K562 (cell line): ENCODE measurements at regions not wholly inside any gene's neighbourhood (a gene's known extent, or its start where the extent isn't known, plus 50 kb on each side); places are given as distances from the start of the nearest gene placed in this dataset.

ENCODE experiments used
- CBFA2T2 ChIP-seq: fragments of 450-650 bp; conservative IDR thresholded peaks from 2 replicates; pipeline ENCODE4 v1.6.1; 2017; ENCODE audit warnings: mild to moderate bottlenecking
- CTBP1 ChIP-seq: fragments of 450-650 bp; IDR thresholded peaks from 2 replicates; pipeline ENCODE4 v1.6.1; 2016; ENCODE audit warnings: borderline replicate concordance
- HMGN3 ChIP-seq: IDR thresholded peaks from 2 replicates; pipeline ENCODE4 v1.6.1; 2011; ENCODE audit warnings: borderline replicate concordance, low read depth, mild to moderate bottlenecking, mixed read lengths, low read length; ENCODE audit not compliant: insufficient read length; ENCODE audit errors: extremely low read depth
- KDM5B ChIP-seq: fragments of 200-600 bp; sonication (generic); IDR thresholded peaks from 2 replicates; pipeline ENCODE4 v1.6.1; 2012; ENCODE audit warnings: low read depth, mild to moderate bottlenecking, moderate library complexity, low read length, control low read depth, inconsistent platforms; ENCODE audit not compliant: insufficient replicate concordance
- MAZ ChIP-seq, 2 experiments: fragments of 450-650 bp in 1 of 2; sonication (generic) in 1 of 2; formaldehyde crosslinking; IDR thresholded peaks in 1 of 2; conservative IDR thresholded peaks in 1 of 2; 2 replicates each; pipeline versions ENCODE4 v1.4.0 to v1.5.0; 2020; ENCODE audit warnings: mild to moderate bottlenecking in 1 of 2, missing genetic modification reagents in 1 of 2
- MEIS2 ChIP-seq: fragments of 450-650 bp; IDR thresholded peaks from 2 replicates; pipeline ENCODE4 v1.6.1; 2014; ENCODE audit warnings: mild to moderate bottlenecking; ENCODE audit not compliant: partially characterized antibody
- POLR2H ChIP-seq: IDR thresholded peaks from 2 replicates; pipeline ENCODE4 v1.6.1; 2016; ENCODE audit warnings: missing genetic modification characterization, low read depth, mild to moderate bottlenecking, control low read depth, missing compliant biosample characterization, moderate library complexity
- RCOR1 ChIP-seq, 2 experiments: IDR thresholded peaks; 2 replicates each; pipeline ENCODE4 v1.6.1; 2012; ENCODE audit warnings: low read depth in 2 of 2, low read length in 2 of 2, borderline replicate concordance in 1 of 2, improper control_type of control experiment in 1 of 2
- SMARCE1 ChIP-seq: fragments of 450-650 bp; IDR thresholded peaks from 2 replicates; pipeline ENCODE4 v1.7.1; 2016; ENCODE audit warnings: mild to moderate bottlenecking
- SREBF1 ChIP-seq: fragments of 150-350 bp; IDR thresholded peaks from 2 replicates; pipeline ENCODE4 v1.6.1; 2014; ENCODE audit warnings: antibody characterized with exemption, low read depth, low read length, borderline replicate concordance
- TCF7 ChIP-seq: sonication (generic); IDR thresholded peaks from 2 replicates; pipeline ENCODE4 v1.6.1; 2016; ENCODE audit warnings: antibody characterized with exemption, borderline replicate concordance
- TEAD1 ChIP-seq, 2 experiments: fragments of 450-650 bp in 1 of 2; sonication (generic) in 1 of 2; formaldehyde crosslinking; IDR thresholded peaks; 2 replicates each; pipeline versions ENCODE4 v1.4.0 to v1.8.0; 2020 to 2022; ENCODE audit warnings: mild to moderate bottlenecking in 2 of 2, missing genetic modification reagents in 1 of 2
- ZNF263 ChIP-seq: sonication (generic); formaldehyde crosslinking; IDR thresholded peaks from 2 replicates; pipeline ENCODE4 v1.8.0; 2022; ENCODE audit warnings: mild to moderate bottlenecking, missing genetic modification reagents, borderline replicate concordance
- ZNF583 ChIP-seq: fragments of 250-450 bp; sonication (Bioruptor Pico); IDR thresholded peaks from 2 replicates; pipeline ENCODE4 v1.4.0; 2020
- TF ChIP-seq, protein P1 (sequence below): sonication (generic); formaldehyde crosslinking; IDR thresholded peaks from 2 replicates; pipeline ENCODE4 v1.9.0; 2022; ENCODE audit warnings: mild to moderate bottlenecking, missing genetic modification reagents
- TF ChIP-seq, protein P2 (sequence below): fragments of 450-650 bp; formaldehyde crosslinking; IDR thresholded peaks from 2 replicates; pipeline ENCODE4 v1.4.0; 2022; ENCODE audit warnings: mild to moderate bottlenecking, moderate library complexity
- TF ChIP-seq, protein P3 (sequence below): sonication (generic); formaldehyde crosslinking; IDR thresholded peaks from 2 replicates; pipeline ENCODE4 v1.8.1; 2023; ENCODE audit warnings: mild to moderate bottlenecking, missing genetic modification reagents
- TF ChIP-seq, protein P4 (sequence below): fragments of 450-650 bp; IDR thresholded peaks from 2 replicates; pipeline ENCODE4 v1.6.1; 2016; ENCODE audit warnings: mild to moderate bottlenecking
- TF ChIP-seq, protein P5 (sequence below): IDR thresholded peaks from 2 replicates; pipeline ENCODE4 v1.6.1; 2014; ENCODE audit warnings: antibody characterized with exemption

DNA sequence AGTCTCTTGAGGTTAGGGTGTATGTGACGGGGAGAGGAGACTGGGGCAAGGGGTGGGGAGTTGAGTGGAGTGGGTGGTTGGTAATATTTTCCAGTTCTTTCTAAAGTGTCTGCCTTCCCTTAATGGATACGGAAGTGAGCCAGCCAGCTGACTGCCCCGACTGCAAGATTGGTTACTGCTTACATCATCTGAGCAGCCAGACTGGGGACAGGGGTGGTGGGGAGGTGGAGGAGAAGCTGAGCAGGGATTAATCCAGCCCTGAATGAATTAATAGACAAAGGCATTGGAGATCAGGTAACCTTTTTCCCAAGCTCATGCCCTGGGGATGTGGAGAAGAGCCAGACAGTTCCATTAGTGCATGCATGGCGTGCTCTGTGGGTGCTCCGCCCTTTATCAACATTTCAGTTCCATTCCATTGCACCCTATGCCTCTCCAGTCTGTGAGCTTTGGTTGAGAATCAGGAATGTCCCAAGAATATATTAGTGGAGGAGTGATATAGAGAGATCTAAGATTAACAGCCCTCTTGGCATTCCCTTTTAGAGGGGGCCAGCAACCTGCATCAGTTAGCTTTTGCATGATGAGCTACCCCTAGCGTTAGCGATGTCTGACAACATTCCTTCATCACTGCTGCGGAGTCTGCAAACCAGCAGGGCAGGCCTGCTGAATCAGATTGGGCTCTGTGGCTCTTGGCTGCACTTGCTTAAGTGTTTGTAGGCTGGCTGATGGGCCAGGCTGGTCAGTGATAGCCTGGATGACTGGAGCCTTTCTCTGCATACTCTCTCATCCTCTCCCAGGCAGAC, 67.4 kb downstream of the TNP1 start (continued):
- no peak for TF ChIP-seq CBFA2T2
- no peak for TF ChIP-seq TCF7
- TF ChIP-seq, protein P1, sequence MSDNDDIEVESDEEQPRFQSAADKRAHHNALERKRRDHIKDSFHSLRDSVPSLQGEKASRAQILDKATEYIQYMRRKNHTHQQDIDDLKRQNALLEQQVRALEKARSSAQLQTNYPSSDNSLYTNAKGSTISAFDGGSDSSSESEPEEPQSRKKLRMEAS (CRISPR knock-in tag): no peak
- TF ChIP-seq, protein P2, sequence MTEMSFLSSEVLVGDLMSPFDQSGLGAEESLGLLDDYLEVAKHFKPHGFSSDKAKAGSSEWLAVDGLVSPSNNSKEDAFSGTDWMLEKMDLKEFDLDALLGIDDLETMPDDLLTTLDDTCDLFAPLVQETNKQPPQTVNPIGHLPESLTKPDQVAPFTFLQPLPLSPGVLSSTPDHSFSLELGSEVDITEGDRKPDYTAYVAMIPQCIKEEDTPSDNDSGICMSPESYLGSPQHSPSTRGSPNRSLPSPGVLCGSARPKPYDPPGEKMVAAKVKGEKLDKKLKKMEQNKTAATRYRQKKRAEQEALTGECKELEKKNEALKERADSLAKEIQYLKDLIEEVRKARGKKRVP (CRISPR knock-in tag): peak; percentile 86
- TF ChIP-seq, protein P3, sequence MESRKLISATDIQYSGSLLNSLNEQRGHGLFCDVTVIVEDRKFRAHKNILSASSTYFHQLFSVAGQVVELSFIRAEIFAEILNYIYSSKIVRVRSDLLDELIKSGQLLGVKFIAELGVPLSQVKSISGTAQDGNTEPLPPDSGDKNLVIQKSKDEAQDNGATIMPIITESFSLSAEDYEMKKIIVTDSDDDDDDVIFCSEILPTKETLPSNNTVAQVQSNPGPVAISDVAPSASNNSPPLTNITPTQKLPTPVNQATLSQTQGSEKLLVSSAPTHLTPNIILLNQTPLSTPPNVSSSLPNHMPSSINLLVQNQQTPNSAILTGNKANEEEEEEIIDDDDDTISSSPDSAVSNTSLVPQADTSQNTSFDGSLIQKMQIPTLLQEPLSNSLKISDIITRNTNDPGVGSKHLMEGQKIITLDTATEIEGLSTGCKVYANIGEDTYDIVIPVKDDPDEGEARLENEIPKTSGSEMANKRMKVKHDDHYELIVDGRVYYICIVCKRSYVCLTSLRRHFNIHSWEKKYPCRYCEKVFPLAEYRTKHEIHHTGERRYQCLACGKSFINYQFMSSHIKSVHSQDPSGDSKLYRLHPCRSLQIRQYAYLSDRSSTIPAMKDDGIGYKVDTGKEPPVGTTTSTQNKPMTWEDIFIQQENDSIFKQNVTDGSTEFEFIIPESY (CRISPR knock-in tag): peak; percentile 90
- 0 out of 2 replicates have a peak, but pooled peaks have one; percentile 30 for TF ChIP-seq POLR2H (tag)
- no peak for TF ChIP-seq KDM5B
- no peak for TF ChIP-seq HMGN3
- TF ChIP-seq, protein P4, sequence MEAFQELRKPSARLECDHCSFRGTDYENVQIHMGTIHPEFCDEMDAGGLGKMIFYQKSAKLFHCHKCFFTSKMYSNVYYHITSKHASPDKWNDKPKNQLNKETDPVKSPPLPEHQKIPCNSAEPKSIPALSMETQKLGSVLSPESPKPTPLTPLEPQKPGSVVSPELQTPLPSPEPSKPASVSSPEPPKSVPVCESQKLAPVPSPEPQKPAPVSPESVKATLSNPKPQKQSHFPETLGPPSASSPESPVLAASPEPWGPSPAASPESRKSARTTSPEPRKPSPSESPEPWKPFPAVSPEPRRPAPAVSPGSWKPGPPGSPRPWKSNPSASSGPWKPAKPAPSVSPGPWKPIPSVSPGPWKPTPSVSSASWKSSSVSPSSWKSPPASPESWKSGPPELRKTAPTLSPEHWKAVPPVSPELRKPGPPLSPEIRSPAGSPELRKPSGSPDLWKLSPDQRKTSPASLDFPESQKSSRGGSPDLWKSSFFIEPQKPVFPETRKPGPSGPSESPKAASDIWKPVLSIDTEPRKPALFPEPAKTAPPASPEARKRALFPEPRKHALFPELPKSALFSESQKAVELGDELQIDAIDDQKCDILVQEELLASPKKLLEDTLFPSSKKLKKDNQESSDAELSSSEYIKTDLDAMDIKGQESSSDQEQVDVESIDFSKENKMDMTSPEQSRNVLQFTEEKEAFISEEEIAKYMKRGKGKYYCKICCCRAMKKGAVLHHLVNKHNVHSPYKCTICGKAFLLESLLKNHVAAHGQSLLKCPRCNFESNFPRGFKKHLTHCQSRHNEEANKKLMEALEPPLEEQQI: no peak
- TF ChIP-seq, protein P5, sequence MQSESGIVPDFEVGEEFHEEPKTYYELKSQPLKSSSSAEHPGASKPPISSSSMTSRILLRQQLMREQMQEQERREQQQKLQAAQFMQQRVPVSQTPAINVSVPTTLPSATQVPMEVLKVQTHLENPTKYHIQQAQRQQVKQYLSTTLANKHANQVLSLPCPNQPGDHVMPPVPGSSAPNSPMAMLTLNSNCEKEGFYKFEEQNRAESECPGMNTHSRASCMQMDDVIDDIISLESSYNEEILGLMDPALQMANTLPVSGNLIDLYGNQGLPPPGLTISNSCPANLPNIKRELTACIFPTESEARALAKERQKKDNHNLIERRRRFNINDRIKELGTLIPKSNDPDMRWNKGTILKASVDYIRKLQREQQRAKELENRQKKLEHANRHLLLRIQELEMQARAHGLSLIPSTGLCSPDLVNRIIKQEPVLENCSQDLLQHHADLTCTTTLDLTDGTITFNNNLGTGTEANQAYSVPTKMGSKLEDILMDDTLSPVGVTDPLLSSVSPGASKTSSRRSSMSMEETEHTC: no peak
- TF ChIP-seq TEAD1 (CRISPR knock-in tag; IDR thresholded peaks at IDR 0.05): peak in 1 of 2 experiments; percentile 81; a peak in 1 of 4 replicates
- no peak for TF ChIP-seq ZNF583 (CRISPR knock-in tag)
- no peak for TF ChIP-seq MEIS2
- TF ChIP-seq RCOR1 (IDR thresholded peaks at IDR 0.05; ENCODE audit: borderline replicate concordance in 1 of 2, low read depth in 2 of 2, low read length in 2 of 2): peak in 1 of 2 experiments; percentile 57; a peak in 1 of 4 replicates
- no peak for TF ChIP-seq ZNF263 (CRISPR knock-in tag)
- TF ChIP-seq MAZ (CRISPR knock-in tag; conservative IDR thresholded peaks at IDR 0.05 in 1 of 2, IDR thresholded peaks at IDR 0.05 in 1 of 2): no peak
- TF ChIP-seq SMARCE1: no peak
- TF ChIP-seq CTBP1: peak; percentile 52; the same call in 1 of the 2 replicates
- no peak for TF ChIP-seq SREBF1
